ENCODE measurements at regions not wholly inside any gene's neighbourhood (a gene's known extent, or its start where the extent isn't known, plus 50 kb on each side); places are given as distances from the start of the nearest gene placed in this dataset.

DNA sequence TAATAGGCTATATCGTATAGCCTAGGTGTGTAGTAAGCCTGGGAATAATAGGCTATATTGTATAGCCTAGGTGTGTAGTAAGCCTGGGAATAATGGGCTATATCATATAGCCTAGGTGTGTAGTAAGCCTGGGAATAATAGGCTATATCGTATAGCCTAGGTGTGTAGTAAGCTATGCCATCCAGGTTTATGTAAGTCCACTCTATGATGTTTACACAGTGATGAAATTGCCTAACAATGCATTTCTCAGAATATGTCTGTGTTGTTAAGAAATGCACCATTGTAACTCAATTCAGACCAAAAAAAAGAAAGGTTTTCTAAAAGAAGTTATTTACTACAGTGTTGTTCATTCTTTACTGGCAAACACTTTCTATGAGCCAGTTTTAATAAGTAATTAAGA, 1387.2 kb downstream of the STIM2 start:
- no peaks in the 10 kb centered on the region for H3K27me3 ChIP-seq (ENCODE audit: insufficient read depth, poor library complexity, severe bottlenecking)
- TF ChIP-seq, protein P1, sequence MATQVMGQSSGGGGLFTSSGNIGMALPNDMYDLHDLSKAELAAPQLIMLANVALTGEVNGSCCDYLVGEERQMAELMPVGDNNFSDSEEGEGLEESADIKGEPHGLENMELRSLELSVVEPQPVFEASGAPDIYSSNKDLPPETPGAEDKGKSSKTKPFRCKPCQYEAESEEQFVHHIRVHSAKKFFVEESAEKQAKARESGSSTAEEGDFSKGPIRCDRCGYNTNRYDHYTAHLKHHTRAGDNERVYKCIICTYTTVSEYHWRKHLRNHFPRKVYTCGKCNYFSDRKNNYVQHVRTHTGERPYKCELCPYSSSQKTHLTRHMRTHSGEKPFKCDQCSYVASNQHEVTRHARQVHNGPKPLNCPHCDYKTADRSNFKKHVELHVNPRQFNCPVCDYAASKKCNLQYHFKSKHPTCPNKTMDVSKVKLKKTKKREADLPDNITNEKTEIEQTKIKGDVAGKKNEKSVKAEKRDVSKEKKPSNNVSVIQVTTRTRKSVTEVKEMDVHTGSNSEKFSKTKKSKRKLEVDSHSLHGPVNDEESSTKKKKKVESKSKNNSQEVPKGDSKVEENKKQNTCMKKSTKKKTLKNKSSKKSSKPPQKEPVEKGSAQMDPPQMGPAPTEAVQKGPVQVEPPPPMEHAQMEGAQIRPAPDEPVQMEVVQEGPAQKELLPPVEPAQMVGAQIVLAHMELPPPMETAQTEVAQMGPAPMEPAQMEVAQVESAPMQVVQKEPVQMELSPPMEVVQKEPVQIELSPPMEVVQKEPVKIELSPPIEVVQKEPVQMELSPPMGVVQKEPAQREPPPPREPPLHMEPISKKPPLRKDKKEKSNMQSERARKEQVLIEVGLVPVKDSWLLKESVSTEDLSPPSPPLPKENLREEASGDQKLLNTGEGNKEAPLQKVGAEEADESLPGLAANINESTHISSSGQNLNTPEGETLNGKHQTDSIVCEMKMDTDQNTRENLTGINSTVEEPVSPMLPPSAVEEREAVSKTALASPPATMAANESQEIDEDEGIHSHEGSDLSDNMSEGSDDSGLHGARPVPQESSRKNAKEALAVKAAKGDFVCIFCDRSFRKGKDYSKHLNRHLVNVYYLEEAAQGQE (IDR thresholded peaks at IDR 0.05; ENCODE audit: insufficient replicate concordance, low read depth), result no peak
- TF ChIP-seq GABPA (IDR thresholded peaks at IDR 0.05; ENCODE audit: low read depth) (no peak), SPI1 (IDR thresholded peaks at IDR 0.05; ENCODE audit: borderline replicate concordance, low read depth) (no peak), POLR2AphosphoS5 (IDR thresholded peaks at IDR 0.05; ENCODE audit: low read depth) (no peak)
- TF ChIP-seq, protein P2, sequence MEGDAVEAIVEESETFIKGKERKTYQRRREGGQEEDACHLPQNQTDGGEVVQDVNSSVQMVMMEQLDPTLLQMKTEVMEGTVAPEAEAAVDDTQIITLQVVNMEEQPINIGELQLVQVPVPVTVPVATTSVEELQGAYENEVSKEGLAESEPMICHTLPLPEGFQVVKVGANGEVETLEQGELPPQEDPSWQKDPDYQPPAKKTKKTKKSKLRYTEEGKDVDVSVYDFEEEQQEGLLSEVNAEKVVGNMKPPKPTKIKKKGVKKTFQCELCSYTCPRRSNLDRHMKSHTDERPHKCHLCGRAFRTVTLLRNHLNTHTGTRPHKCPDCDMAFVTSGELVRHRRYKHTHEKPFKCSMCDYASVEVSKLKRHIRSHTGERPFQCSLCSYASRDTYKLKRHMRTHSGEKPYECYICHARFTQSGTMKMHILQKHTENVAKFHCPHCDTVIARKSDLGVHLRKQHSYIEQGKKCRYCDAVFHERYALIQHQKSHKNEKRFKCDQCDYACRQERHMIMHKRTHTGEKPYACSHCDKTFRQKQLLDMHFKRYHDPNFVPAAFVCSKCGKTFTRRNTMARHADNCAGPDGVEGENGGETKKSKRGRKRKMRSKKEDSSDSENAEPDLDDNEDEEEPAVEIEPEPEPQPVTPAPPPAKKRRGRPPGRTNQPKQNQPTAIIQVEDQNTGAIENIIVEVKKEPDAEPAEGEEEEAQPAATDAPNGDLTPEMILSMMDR (IDR thresholded peaks at IDR 0.05; ENCODE audit: insufficient read depth, low read length), result no peak
- no peak for DNase-seq (ENCODE audit: low read depth in 1 of 2, low spot score in 1 of 2)
- no peak overlapping the region for H3K27ac ChIP-seq (replicated peaks)
- H3K4me3 ChIP-seq (replicated peaks; ENCODE audit: insufficient read depth, low read length), result no peak overlapping the region

DNA sequence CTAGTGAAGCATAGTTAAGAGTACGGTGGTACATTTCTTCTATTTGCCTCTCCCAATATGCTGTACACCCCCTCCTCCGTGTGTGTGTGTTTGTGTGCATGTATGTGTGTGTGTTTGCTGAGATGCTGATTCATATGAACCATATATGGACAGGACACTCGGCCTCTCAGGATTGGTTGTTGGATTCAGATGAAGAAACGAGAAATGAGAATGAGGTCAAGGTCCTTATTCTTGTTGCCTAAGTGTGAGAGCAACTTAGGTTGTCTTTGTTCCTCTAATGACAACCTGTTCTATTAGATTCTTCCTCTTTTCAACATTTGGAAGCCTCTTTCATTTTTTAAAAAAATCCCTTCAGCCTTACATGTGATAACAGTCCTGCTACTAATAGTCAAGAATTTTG, 1387.6 kb downstream of the STIM2 start:
- DNase-seq (ENCODE audit: low read depth in 1 of 2, low spot score in 1 of 2), result no peak
- H3K27me3 ChIP-seq (ENCODE audit: insufficient read depth, poor library complexity, severe bottlenecking), result no peaks in the 10 kb centered on the region
- TF ChIP-seq, protein P2 (IDR thresholded peaks at IDR 0.05; ENCODE audit: insufficient read depth, low read length), result no peak
- H3K4me3 ChIP-seq (replicated peaks; ENCODE audit: insufficient read depth, low read length), result no peak overlapping the region
- H3K27ac ChIP-seq (replicated peaks), result no peak overlapping the region

DNA sequence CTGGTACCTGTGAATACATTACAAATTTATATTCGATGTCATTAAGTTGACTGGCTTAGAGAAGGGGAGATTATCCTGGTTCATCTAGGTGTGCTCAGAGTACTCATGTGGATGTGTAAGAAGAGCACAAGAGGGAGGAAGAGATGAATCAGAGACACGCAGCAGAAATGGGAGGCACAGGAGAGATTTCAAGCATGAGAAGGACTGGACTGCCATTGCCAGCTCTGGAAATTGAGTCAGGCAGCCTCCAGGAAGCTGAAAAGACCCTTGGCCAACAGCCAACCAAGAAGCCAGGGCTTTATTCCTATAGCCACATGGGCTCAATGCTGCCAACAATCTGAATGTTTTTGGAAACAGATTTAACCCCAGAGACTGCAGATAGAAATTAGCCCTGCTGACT, 1390.0 kb downstream of the STIM2 start:
- H3K27me3 ChIP-seq (ENCODE audit: insufficient read depth, poor library complexity, severe bottlenecking), result no peaks in the 10 kb centered on the region
- no peak for DNase-seq (ENCODE audit: low read depth in 1 of 2, low spot score in 1 of 2)
- no peak overlapping the region for H3K27ac ChIP-seq (replicated peaks)
- no peak overlapping the region for H3K4me3 ChIP-seq (replicated peaks; ENCODE audit: insufficient read depth, low read length)
- TF ChIP-seq GABPA (IDR thresholded peaks at IDR 0.05; ENCODE audit: low read depth), result no peak
- TF ChIP-seq, protein P1 (IDR thresholded peaks at IDR 0.05; ENCODE audit: insufficient replicate concordance, low read depth), result no peak
- TF ChIP-seq SPI1 (IDR thresholded peaks at IDR 0.05; ENCODE audit: borderline replicate concordance, low read depth), result no peak
- TF ChIP-seq, protein P2 (IDR thresholded peaks at IDR 0.05; ENCODE audit: insufficient read depth, low read length), result no peak
- no peak for TF ChIP-seq POLR2AphosphoS5 (IDR thresholded peaks at IDR 0.05; ENCODE audit: low read depth)

- TF ChIP-seq, protein P2 (IDR thresholded peaks at IDR 0.05; ENCODE audit: insufficient read depth, low read length), result no peak
- TF ChIP-seq GABPA (IDR thresholded peaks at IDR 0.05; ENCODE audit: low read depth), result no peak
- TF ChIP-seq POLR2AphosphoS5 (IDR thresholded peaks at IDR 0.05; ENCODE audit: low read depth), result no peak
- no peak for TF ChIP-seq SPI1 (IDR thresholded peaks at IDR 0.05; ENCODE audit: borderline replicate concordance, low read depth)
- TF ChIP-seq, protein P1 (IDR thresholded peaks at IDR 0.05; ENCODE audit: insufficient replicate concordance, low read depth), result no peak
Observed at GRCh38 chr4:28251831-28252230, 1391.2 kb downstream of the STIM2 start.

More at GRCh38 chr4:28251831-28252230, 1391.2 kb downstream of the STIM2 start:
- Histone ChIP-seq H3K4me3 (replicated peaks; ENCODE audit: insufficient read depth, low read length) (no peak overlapping the region), H3K27me3 (ENCODE audit: insufficient read depth, poor library complexity, severe bottlenecking) (no peaks in the 10 kb centered on the region), H3K27ac (replicated peaks) (no peak overlapping the region)
- no peak for DNase-seq (ENCODE audit: low read depth in 1 of 2, low spot score in 1 of 2)

Measured in HL-60 (cell line).